ENCODE measurements at regions not wholly inside any gene's neighbourhood (a gene's known extent, or its start where the extent isn't known, plus 50 kb on each side); places are given as distances from the start of the nearest gene placed in this dataset.

DNA sequence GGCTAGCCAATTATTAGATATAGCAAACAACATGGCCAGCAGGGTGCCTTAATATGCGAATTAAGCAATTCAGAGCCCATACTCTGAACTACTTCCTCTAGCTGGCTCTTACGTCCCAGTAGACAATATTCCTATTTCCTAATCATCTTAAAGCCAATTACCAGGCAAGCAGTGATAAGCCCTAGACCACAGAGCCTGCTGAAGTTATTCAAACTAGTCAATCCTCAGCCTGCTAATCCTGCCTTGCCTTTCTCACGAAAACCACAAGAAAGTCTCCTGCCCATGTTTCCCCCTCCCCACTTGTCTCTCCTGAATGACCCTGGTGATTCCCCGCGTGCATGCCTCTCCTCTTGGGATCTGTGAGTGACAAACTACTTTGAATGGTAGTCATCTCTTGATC is 86.8 kb upstream of the CACNA2D1 start:
- no peak overlapping the region for H3K27ac ChIP-seq

DNA sequence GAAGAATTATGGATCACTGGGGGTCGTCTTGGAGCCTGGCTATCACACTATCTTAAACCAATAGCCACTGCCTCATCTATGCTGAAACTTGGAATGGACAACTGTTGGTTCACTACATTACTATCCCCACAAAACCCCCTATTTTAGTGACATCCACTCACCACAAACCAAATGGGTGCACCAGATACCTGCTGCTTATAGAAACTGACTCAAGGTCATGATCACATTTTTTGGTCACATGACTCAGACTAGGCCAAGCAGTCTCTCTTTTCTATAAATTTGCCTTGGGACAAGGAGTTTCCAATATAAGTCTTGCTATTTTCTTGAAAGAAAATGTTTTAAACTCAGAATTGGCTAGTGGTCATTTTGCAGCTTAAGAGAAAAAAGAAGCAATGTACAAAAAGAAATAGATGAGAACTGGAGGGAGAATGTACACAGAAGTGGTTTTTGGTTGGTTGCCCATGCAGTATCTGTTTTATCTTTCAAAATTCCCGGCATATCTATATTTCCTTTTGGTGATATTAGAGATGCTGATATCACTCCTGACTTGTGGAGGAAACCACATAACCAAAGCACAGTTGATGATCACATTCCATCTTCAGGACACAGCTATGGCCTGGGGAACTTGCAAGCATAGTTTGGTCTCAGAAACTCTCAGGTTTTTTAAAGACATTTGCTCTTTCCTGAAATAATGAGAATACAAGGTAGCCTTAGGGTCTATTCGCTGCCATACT is 85.2 kb upstream of the CACNA2D1 start:
- TF ChIP-seq, protein P1, sequence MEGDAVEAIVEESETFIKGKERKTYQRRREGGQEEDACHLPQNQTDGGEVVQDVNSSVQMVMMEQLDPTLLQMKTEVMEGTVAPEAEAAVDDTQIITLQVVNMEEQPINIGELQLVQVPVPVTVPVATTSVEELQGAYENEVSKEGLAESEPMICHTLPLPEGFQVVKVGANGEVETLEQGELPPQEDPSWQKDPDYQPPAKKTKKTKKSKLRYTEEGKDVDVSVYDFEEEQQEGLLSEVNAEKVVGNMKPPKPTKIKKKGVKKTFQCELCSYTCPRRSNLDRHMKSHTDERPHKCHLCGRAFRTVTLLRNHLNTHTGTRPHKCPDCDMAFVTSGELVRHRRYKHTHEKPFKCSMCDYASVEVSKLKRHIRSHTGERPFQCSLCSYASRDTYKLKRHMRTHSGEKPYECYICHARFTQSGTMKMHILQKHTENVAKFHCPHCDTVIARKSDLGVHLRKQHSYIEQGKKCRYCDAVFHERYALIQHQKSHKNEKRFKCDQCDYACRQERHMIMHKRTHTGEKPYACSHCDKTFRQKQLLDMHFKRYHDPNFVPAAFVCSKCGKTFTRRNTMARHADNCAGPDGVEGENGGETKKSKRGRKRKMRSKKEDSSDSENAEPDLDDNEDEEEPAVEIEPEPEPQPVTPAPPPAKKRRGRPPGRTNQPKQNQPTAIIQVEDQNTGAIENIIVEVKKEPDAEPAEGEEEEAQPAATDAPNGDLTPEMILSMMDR (IDR thresholded peaks at IDR 0.05; ENCODE audit: low read depth, low read length): no peak
- Histone ChIP-seq H3K27me3 (no peaks in the 10 kb centered on the region), H3K4me1 (ENCODE audit: low read depth) (no peaks in the 10 kb centered on the region), H3K36me3 (no peaks in the 10 kb centered on the region), H3K4me3 (no peak overlapping the region), H3K9me3 (ENCODE audit: low read depth) (no peaks in the 10 kb centered on the region), H3K27ac (no peak overlapping the region)
- DNase-seq (ENCODE audit: low read depth in 1 of 2, low spot score in 1 of 2): peak in 1 of 2 donors; percentile 65

More for the DNA sequence above, 86.8 kb upstream of the CACNA2D1 start:
- Histone ChIP-seq H3K4me1 (ENCODE audit: low read depth) (no peaks in the 10 kb centered on the region), H3K4me3 (no peak overlapping the region), H3K36me3 (no peaks in the 10 kb centered on the region), H3K9me3 (ENCODE audit: low read depth) (no peaks in the 10 kb centered on the region), H3K27me3 (no peaks in the 10 kb centered on the region)
- TF ChIP-seq, protein P1 (IDR thresholded peaks at IDR 0.05; ENCODE audit: low read depth, low read length): no peak
- peak in 1 of 2 donors; percentile 90 for DNase-seq (ENCODE audit: low read depth in 1 of 2, low spot score in 1 of 2)

DNA sequence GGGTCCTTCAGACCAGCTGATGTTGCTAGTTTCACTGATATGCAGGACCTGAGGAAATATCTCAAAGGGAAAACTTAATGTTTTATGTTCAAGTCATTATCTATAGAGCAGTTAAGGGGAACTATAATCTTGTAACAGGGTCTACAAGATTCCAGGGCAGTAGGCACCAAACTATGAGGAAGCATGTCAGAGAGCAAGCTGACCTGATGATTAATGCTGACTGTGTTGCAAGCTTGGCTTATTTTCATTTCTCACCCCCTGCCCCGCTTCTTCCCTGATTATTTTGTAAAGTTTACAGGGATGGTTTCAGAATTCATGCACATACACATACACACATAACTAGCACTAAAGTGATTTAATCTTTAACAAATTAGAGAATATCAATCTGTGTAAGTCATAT is 84.3 kb upstream of the CACNA2D1 start:
- no peaks in the 10 kb centered on the region for H3K27me3 ChIP-seq
- H3K4me3 ChIP-seq: no peak overlapping the region
- TF ChIP-seq, protein P1 (IDR thresholded peaks at IDR 0.05; ENCODE audit: low read depth, low read length): no peak
- H3K36me3 ChIP-seq: no peaks in the 10 kb centered on the region
- DNase-seq (ENCODE audit: low read depth in 1 of 2, low spot score in 1 of 2): peak in 1 of 2 donors; percentile 76
- no peaks in the 10 kb centered on the region for H3K9me3 ChIP-seq (ENCODE audit: low read depth)
- no peaks in the 10 kb centered on the region for H3K4me1 ChIP-seq (ENCODE audit: low read depth)
- no peak overlapping the region for H3K27ac ChIP-seq

DNA sequence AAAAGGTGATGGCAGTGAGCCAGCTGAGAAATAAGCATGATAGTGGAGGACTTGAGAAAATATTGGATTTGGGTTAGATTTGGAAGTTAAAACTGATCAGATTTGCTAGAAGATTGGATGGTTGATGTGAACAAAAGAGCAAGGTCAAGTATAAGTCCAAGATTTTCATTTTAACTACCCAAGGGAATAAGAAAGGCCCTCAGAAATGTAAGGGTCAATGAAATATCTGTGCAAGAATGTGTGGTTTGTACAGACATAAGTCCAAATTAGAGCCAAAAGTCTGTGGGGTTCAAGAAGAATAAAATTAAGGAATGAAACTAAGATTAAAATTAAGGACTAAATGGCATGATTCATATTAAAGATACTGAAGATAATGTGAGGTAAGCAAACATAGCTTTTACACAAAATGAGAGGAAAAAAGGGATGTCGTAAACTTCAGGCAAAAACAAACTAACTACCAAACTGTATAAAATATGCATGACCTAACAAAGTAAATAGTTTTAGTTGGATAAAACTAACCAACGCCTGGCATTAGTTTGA is 78.4 kb upstream of the CACNA2D1 start:
- H3K27ac ChIP-seq: no peak overlapping the region
- TF ChIP-seq, protein P1 (IDR thresholded peaks at IDR 0.05; ENCODE audit: low read depth, low read length): no peak
- peak in 1 of 2 donors; percentile 49 for DNase-seq (ENCODE audit: low read depth in 1 of 2, low spot score in 1 of 2)
- no peaks in the 10 kb centered on the region for H3K27me3 ChIP-seq
- H3K9me3 ChIP-seq (ENCODE audit: low read depth): no peaks in the 10 kb centered on the region
- H3K36me3 ChIP-seq: no peaks in the 10 kb centered on the region
- no peaks in the 10 kb centered on the region for H3K4me1 ChIP-seq (ENCODE audit: low read depth)
- H3K4me3 ChIP-seq: no peak overlapping the region

DNA sequence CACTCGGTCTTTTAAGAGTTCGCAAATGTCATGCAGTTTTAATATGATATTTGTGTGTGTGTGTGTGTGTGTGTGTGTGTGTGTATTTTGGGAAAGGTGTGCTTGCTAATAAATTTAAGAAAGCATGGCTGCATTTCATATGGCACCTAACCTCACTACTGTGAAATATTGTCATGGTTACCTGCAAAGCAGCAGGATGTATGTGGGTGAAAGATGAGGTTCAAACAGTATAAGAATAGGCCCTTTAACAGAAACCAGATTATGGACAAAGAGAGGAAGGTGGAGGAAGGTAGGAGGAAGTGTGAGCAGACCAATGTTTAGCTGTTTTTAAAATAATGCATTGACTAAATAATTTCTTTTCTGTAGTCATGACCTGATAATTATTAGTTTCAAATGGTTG is 73.5 kb upstream of the CACNA2D1 start:
- DNase-seq (ENCODE audit: low read depth in 1 of 2, low spot score in 1 of 2): no peak
- Histone ChIP-seq H3K9me3 (ENCODE audit: low read depth) (no peaks in the 10 kb centered on the region), H3K27me3 (no peaks in the 10 kb centered on the region), H3K36me3 (no peaks in the 10 kb centered on the region), H3K4me3 (no peak overlapping the region), H3K4me1 (ENCODE audit: low read depth) (no peaks in the 10 kb centered on the region), H3K27ac (no peak overlapping the region)
- TF ChIP-seq, protein P1 (IDR thresholded peaks at IDR 0.05; ENCODE audit: low read depth, low read length): no peak

All from cardiac muscle cell (in vitro differentiated cells and primary cell).